Neural cell (in vitro differentiated cells): ENCODE measurements at regions not wholly inside any gene's neighbourhood (a gene's known extent, or its start where the extent isn't known, plus 50 kb on each side); places are given as distances from the start of the nearest gene placed in this dataset.
"Not testable (repeated sequence)": the region's sequence is repeated elsewhere in the genome, so short reads cannot be mapped to it uniquely, and the experiment has no call there.

Experiments used
- H2AFZ ChIP-seq: fragments of 200-600, 300-800 bp; sonication (generic), shearing (Covaris generic); 2 replicates; pipeline ENCODE4 v1.6.0; 2014; ENCODE audit warnings: low read depth, mild to moderate bottlenecking, antibody characterized with exemption, low read length, moderate library complexity
- H3F3A ChIP-seq: fragments of 200-600 bp; shearing (Covaris generic); 2 replicates; pipeline ENCODE4 v1.6.1; 2016; ENCODE audit warnings: mild to moderate bottlenecking, moderate library complexity, mixed read lengths, antibody characterized with exemption, low read length; ENCODE audit not compliant: insufficient read depth, poor library complexity, severe bottlenecking
- H3K27ac ChIP-seq: fragments of 200-600, 300-800 bp; sonication (generic), shearing (Covaris generic); 2 replicates; pipeline ENCODE4 v1.5.1; 2014; ENCODE audit warnings: mild to moderate bottlenecking, low read length, moderate library complexity
- H3K27me3 ChIP-seq: fragments of 300-800, 200-600 bp; sonication (generic), shearing (Covaris generic); 2 replicates; pipeline ENCODE4 v1.6.0; 2014; ENCODE audit warnings: mild to moderate bottlenecking, low read depth, low read length, moderate library complexity; ENCODE audit not compliant: insufficient read depth
- H3K36me3 ChIP-seq: fragments of 300-800, 200-600 bp; sonication (generic), shearing (Covaris generic); 2 replicates; pipeline ENCODE4 v1.5.1; 2014; ENCODE audit warnings: mild to moderate bottlenecking, antibody characterized with exemption, low read length, moderate library complexity; ENCODE audit not compliant: insufficient read depth
- H3K4me2 ChIP-seq: fragments of 300-800, 200-600 bp; sonication (generic), shearing (Covaris generic); 2 replicates; pipeline ENCODE4 v1.6.0; 2014; ENCODE audit warnings: mild to moderate bottlenecking, low read length
- H3K4me3 ChIP-seq: fragments of 300-800, 200-600 bp; sonication (generic), shearing (Covaris generic); 2 replicates; pipeline ENCODE4 v1.5.1; 2014; ENCODE audit warnings: mild to moderate bottlenecking, low read length, moderate library complexity
- H3K79me2 ChIP-seq: fragments of 200-600 bp; shearing (Covaris generic); replicated peaks from 2 replicates; pipeline ENCODE4 v1.6.0; 2014; ENCODE audit warnings: mild to moderate bottlenecking, low read length, moderate library complexity; ENCODE audit not compliant: insufficient read depth
- H3K9ac ChIP-seq: fragments of 300-800, 200-600 bp; sonication (generic), shearing (Covaris generic); 2 replicates; pipeline ENCODE4 v1.6.1; 2016; ENCODE audit warnings: mild to moderate bottlenecking, low read length, mixed read lengths
- H3K9me2 ChIP-seq: fragments of 200-600 bp; shearing (Covaris generic); 2 replicates; pipeline ENCODE4 v1.6.1; 2016; ENCODE audit warnings: mild to moderate bottlenecking, low read length, mixed read lengths; ENCODE audit not compliant: insufficient read depth
- H3K9me3 ChIP-seq: fragments of 200-600, 300-800 bp; sonication (generic), shearing (Covaris generic); 2 replicates; pipeline ENCODE4 v1.6.1; 2016; ENCODE audit warnings: mild to moderate bottlenecking, mixed run types, low read length, moderate library complexity, mixed read lengths
- H4K20me1 ChIP-seq: fragments of 200-600 bp; shearing (Covaris generic); 2 replicates; pipeline ENCODE4 v1.6.1; 2016; ENCODE audit warnings: mild to moderate bottlenecking, mixed run types; ENCODE audit not compliant: insufficient read depth
- EP300 ChIP-seq: fragments of 450-650 bp; conservative IDR thresholded peaks from 2 replicates; pipeline ENCODE4 v1.6.1; 2014; ENCODE audit warnings: antibody characterized with exemption, mild to moderate bottlenecking, moderate library complexity; ENCODE audit not compliant: poor library complexity, severe bottlenecking
- EZH2 ChIP-seq: fragments of 200-600, 300-800 bp; shearing (Covaris generic), sonication (generic); IDR thresholded peaks from 2 replicates; pipeline ENCODE4 v1.6.1; 2014; ENCODE audit warnings: antibody characterized with exemption, low read length, borderline replicate concordance, mild to moderate bottlenecking; ENCODE audit not compliant: insufficient read depth, poor library complexity, severe bottlenecking
- MXI1 ChIP-seq: fragments of 450-650 bp; conservative IDR thresholded peaks from 2 replicates; pipeline ENCODE4 v1.6.1; 2014; ENCODE audit warnings: antibody characterized with exemption, mild to moderate bottlenecking; ENCODE audit not compliant: poor library complexity, severe bottlenecking
- POLR2AphosphoS5 ChIP-seq: IDR thresholded peaks from 2 replicates; pipeline ENCODE4 v1.6.1; 2012
- RAD21 ChIP-seq: fragments of 450-650 bp; conservative IDR thresholded peaks from 2 replicates; pipeline ENCODE4 v1.6.1; 2014; ENCODE audit warnings: antibody characterized with exemption, mild to moderate bottlenecking, moderate library complexity
- REST ChIP-seq: IDR thresholded peaks from 2 replicates; pipeline ENCODE4 v1.6.1; 2012; ENCODE audit warnings: borderline replicate concordance
- SMC3 ChIP-seq: fragments of 450-650 bp; conservative IDR thresholded peaks from 2 replicates; pipeline ENCODE4 v1.6.1; 2014; ENCODE audit warnings: antibody characterized with exemption, mild to moderate bottlenecking, moderate library complexity; ENCODE audit not compliant: poor library complexity
- TAF1 ChIP-seq: IDR thresholded peaks from 2 replicates; pipeline ENCODE4 v1.6.1; 2012; ENCODE audit warnings: low read depth
- TF ChIP-seq, protein P1 (sequence below): fragments of 450-650 bp; IDR thresholded peaks from 2 replicates; pipeline ENCODE4 v1.5.1; 2014; ENCODE audit warnings: antibody characterized with exemption, mild to moderate bottlenecking, moderate library complexity; ENCODE audit not compliant: poor library complexity, severe bottlenecking

DNA sequence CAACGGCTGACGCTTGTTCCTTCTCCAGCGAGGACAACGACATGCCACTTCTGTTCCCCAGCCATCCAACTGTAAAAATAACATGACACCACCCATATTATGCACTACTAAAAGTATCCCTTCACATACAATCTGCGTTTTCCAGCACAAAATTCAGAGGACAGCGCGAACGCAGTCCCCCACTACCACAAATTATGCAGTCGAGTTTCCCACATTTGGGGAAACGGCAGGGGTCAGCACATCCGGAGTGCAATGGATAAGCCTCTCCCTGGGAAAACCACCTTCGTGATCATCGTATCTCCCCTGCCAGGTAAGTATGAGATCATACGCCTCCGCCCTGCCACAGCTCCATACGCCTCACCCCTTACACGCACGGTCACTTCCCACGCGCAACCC, 120.9 kb downstream of the PPIAL4G start:
- Histone ChIP-seq H3K9me3 (no peaks in the 10 kb centered on the region), H3K36me3 (no peaks in the 10 kb centered on the region), H3K9ac (no peak overlapping the region), H3K4me3 (peak overlapping the region; percentile 58), H3K27me3 (peaks cover 37% of the 10 kb centered on the region), H3K27ac (no peak overlapping the region), H3K79me2 (no peaks in the 10 kb centered on the region), H3K4me2 (no peak overlapping the region), H4K20me1 (no peaks in the 10 kb centered on the region), H2AFZ (no peak overlapping the region), H3K9me2 (no peaks in the 10 kb centered on the region), H3F3A (no peaks in the 10 kb centered on the region)
- no peak for TF ChIP-seq EZH2
- TF ChIP-seq REST, result no peak
- no peak for TF ChIP-seq POLR2AphosphoS5
- TF ChIP-seq MXI1, result no peak
- TF ChIP-seq, protein P1, sequence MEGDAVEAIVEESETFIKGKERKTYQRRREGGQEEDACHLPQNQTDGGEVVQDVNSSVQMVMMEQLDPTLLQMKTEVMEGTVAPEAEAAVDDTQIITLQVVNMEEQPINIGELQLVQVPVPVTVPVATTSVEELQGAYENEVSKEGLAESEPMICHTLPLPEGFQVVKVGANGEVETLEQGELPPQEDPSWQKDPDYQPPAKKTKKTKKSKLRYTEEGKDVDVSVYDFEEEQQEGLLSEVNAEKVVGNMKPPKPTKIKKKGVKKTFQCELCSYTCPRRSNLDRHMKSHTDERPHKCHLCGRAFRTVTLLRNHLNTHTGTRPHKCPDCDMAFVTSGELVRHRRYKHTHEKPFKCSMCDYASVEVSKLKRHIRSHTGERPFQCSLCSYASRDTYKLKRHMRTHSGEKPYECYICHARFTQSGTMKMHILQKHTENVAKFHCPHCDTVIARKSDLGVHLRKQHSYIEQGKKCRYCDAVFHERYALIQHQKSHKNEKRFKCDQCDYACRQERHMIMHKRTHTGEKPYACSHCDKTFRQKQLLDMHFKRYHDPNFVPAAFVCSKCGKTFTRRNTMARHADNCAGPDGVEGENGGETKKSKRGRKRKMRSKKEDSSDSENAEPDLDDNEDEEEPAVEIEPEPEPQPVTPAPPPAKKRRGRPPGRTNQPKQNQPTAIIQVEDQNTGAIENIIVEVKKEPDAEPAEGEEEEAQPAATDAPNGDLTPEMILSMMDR, result no peak
- TF ChIP-seq TAF1, result no peak
- TF ChIP-seq RAD21, result no peak
- no peak for TF ChIP-seq EP300
- no peak for TF ChIP-seq SMC3

GRCh38 chr1:148361427-148362215, 121.5 kb downstream of the PPIAL4G start:
- not testable (repeated sequence) for H2AFZ ChIP-seq

More at GRCh38 chr1:148361427-148362215, 121.5 kb downstream of the PPIAL4G start:
- not testable (repeated sequence) for H3K79me2 ChIP-seq, H3K9me3 ChIP-seq, H3F3A ChIP-seq, H3K27ac ChIP-seq, H3K4me2 ChIP-seq, H3K9me2 ChIP-seq, H3K9ac ChIP-seq, H4K20me1 ChIP-seq, H3K36me3 ChIP-seq
- H3K4me3 ChIP-seq, result peak overlapping the region; percentile 58
- peak; percentile 18 for TF ChIP-seq SMC3
- TF ChIP-seq, protein P1, result peak; percentile 54
- H3K27me3 ChIP-seq, result peaks cover 37% of the 10 kb centered on the region
